Brain pericyte (primary cell): ENCODE measurements at regions not wholly inside any gene's neighbourhood (a gene's known extent, or its start where the extent isn't known, plus 50 kb on each side); places are given as distances from the start of the nearest gene placed in this dataset.
"Not testable (repeated sequence)": the region's sequence is repeated elsewhere in the genome, so short reads cannot be mapped to it uniquely, and the experiment has no call there.

Experiments used
- DNase-seq: peaks from one replicate; pipeline ENCODE4 v3.0.0-alpha.2; 2012; ENCODE audit warnings: low read depth, low spot score

DNA sequence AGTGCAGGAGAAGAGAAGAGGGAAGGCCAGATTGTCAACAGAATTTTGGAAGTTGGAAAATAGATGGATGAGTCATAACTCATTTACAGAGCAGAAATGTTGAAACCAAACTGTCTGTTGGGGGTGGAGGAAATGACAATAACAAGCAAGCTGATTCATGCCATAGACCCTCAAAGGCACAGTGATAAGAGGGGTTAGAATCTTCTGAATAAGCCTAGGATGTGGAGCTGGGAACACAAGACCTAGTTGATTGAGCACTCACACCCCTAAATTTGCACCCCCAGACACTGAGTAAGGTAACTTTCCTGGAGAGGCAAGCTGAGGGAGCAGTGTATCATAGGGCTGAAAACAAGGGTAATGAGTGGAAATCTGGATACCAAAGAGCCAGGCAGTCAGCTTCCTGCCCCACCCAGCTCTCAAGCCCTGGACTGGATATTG lies 141.4 kb downstream of the SCG2 start:
- DNase-seq = no peak

- no peak for DNase-seq
These were observed 138.1 kb downstream of the SCG2 start for GRCh38 chr2:223464071-223464470.

DNA sequence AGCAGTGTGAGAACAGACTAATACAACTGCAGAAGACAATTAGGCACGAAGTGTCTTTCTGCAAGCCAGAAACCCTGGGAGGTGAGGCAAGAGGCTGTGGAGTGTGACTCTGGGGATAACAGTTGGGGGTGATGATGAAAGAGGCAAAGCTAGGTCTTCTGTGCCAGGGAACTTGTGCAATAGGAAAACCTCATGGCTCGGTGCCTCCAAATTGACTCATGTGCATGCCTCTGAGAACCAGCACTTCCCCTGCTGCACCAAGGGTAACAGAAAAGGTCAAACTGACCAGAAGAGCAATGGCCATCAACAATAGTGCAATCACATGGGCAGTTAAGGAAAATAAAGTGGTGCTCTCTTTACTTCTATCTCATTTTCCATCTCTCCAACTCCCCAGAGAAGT lies 136.4 kb downstream of the SCG2 start:
- DNase-seq = peak; percentile 82

GRCh38 chr2:223467196-223467595 lies 135.0 kb downstream of the SCG2 start:
- no peak for DNase-seq

- DNase-seq = peak; percentile 33
These were observed 132.7 kb downstream of the SCG2 start for GRCh38 chr2:223469270-223470046.

DNA sequence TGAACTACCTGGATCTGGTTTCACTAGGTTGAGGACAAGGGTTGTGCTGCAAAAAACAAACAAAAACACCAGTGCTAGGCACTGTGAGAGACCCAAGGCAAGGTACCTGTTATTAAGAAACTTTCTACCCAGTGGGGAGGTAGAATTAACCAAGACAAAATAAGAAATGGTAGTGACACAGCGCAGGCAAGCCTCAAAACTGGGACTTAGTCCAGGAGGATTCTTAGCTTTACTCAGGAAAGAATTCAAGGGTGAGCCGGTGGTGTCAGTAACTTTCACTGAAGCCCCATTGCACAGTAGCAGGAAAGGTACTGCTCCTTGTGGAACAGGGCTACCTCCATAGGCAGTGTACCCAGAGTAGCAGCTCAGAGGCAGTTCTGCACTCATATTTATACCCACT lies 131.6 kb downstream of the SCG2 start:
- no peak for DNase-seq

GRCh38 chr2:223472771-223473170 lies 129.4 kb downstream of the SCG2 start:
- DNase-seq = no peak

DNA sequence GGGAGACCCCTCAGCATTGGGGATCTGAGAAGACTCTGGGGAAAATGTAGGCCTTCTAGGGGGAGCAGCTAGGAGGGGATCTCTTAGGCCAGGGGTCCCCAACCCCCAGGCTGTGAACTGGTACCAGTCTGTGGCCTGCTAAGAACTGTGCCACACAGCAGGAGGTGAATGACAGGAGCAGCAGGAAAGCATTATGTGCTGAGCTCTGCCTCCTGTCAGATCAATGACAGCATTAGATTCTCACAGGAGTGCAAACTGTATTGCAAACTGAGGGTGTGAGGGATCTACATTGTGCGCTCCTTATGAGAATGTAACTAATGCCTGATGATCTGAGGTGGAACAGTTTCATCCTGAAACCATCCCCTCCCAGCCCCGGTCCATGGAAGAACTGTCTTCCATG lies 127.3 kb downstream of the SCG2 start:
- no peak for DNase-seq

DNA sequence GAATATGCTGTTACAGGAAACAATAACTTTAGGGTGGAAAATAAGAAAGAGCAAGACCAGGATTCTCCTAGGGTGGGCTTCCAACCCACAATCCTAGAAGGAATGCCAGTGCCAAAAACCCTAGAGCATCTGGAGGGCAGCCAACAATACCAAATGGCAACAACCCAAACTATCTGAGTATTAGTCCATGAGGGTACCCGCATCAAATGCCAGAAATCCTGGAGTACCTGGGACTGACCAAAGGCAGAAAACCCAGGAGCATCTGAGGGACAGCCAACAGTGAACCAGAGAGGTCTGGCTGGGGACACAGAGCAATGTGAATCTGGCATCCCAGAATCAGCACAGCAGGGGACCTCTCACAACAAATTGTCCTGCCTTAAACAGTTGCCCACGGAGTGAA lies 126.3 kb downstream of the SCG2 start:
- DNase-seq = no peak

- no peak for DNase-seq
These were observed 124.8 kb downstream of the SCG2 start for GRCh38 chr2:223477318-223477717.

GRCh38 chr2:223481486-223481885 lies 120.7 kb downstream of the SCG2 start:
- DNase-seq = no peak

DNA sequence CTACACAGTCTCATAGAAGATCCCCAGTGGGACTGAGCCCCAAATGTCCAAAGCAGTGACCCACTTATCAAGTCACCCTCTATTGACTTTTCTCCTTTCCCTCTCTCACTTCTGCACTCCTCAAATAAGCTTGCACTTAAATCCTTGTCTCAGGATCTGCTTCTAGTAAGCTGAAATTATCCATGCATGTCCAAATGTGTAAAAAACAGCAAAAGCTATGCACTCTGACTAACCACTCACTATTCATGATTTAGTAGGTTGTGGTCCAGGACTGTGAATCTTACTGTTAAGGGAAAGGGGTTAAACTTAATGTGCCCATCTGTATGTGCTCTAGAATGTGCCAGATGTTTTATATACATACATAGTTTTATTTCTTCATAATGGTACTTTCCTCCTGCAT lies 115.4 kb downstream of the SCG2 start:
- DNase-seq = no peak

DNA sequence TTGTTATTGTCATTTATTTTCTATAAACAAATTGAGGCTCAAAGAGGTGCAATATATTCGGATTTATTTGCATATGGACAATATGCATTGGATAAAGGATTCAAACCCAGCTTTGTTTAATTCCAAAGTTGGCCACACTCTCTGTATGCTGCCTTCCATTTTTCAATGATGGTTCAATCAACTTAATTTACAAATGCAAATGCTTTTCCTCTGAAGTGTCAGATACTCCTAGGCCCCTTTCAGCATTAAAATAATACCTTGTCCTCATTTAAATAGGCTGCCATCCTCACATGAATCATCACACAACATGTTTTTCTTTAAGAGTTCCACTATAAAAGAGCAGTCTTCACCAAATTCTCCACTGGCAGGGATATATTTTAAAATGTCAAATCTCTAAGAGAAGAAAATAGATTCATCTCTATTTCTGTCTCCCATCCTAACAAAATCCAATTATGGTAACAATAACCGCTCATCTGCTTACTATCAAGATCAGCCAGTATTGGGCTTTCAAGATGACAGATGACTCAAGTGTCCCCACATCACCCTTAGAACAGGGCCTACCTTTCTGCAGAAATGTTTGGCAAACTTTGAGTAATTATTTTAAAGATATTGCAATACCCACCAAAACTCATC lies 114.8 kb downstream of the SCG2 start:
- DNase-seq = no peak

DNA sequence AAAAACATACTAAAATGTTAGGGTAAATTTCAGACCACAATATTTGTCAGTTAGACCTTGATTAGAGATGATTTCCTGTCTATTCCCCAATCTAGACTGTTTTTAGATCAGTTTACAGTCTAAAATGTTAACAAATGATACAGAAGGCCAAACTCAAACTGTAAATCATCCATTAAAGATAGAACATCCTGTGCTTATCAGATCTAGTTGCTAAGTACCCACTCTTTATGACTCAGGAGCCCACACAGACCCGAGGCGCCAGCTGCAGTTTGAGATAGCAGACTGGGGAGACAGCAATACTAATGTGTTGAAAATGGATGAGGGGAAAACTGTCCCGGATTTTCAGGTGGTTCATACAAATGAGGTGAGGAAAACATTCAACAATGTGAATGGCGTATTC lies 113.3 kb downstream of the SCG2 start:
- no peak for DNase-seq

DNA sequence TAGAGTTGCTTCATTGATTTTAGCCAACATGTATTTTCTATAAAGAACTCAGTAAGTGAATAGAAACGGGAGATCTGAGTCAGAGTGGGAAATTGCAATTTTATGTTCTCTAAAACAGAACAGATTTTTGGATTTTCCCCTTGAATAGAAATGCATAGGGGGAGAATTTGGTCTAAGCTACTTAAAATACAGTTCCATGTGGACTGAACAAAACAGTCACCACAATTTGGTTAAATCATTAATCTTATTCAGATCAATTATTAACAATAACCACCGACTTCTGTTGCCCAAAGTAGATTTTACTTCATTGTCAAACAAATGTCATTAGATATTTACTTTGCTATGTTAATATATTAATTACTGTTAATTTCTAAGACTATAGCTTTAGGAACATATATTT lies 107.7 kb downstream of the SCG2 start:
- no peak for DNase-seq

DNA sequence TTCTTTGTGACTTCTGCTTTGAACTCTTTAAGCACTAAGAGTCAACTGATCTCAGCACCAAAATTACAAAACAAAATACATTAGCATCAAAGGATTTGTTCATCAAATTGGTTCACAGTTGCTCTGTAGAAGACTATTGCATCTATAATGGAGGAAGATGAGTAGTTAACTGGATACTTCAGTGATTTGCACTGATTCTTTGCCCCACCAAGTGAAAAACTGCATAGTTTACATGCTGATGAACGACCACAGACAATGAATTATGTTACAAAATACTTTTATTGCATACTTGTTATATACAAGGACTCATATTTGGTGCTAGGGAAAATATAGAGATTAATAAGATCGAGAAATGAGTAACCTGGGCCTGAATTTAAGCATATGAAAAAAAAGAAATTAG lies 107.2 kb downstream of the SCG2 start:
- no peak for DNase-seq

GRCh38 chr2:223496853-223497252 lies 105.3 kb downstream of the SCG2 start:
- not testable (repeated sequence) for DNase-seq

GRCh38 chr2:223500709-223501108 lies 101.5 kb downstream of the SCG2 start:
- DNase-seq = no peak

DNA sequence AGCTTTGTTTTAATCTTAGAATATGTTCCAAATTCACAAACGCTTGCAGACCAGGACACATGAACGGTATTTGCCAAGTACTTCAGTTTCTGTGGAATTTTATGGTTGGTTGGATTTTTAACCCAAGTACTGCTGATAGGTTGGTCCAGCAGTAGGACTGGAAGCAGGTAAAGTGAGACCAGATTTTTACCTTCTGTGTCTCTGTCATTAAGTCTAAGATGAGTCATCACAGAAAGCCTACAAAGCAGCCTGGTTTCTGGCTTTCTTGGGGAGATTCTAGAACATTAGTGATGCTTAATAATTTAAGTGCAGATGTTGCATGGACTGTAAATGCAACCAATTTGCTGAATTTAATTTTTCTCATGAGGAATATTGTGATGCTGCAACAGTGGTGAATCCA lies 100.5 kb downstream of the SCG2 start:
- DNase-seq = no peak

GRCh38 chr2:223503746-223504145 lies 98.4 kb downstream of the SCG2 start:
- no peak for DNase-seq

DNA sequence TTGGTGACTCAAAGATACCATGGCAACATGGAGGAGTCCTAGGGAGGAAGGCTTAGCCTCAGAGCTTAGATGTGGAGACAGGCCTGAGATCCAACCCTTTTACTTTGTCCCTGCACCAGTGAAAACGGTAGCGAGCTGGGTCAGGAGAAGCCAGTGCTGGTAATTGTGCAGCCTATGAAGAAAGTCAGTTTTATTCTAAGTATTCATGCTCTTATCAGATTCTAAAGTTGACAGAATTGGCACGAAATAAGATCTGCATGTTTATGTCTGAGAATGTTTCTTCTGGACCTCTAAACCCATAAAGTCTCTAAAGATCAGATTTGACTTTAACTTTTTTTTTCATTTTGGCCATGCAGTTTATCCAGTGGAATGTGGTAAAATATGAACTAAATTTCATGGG lies 93.8 kb downstream of the SCG2 start:
- DNase-seq = no peak

- no peak for DNase-seq
These were observed 91.4 kb downstream of the SCG2 start for GRCh38 chr2:223510713-223511112.

GRCh38 chr2:223511168-223511567 lies 91.0 kb downstream of the SCG2 start:
- DNase-seq = no peak
